HEK293 (cell line): ENCODE measurements at regions not wholly inside any gene's neighbourhood (a gene's known extent, or its start where the extent isn't known, plus 50 kb on each side); places are given as distances from the start of the nearest gene placed in this dataset.

Experiments
- FEZF1 ChIP-seq: fragments of 450-650 bp; formaldehyde crosslinking; IDR thresholded peaks from 2 replicates; pipeline ENCODE4 v1.5.1; 2016; ENCODE audit warnings: missing biosample characterization, missing genetic modification characterization
- GLIS1 ChIP-seq: fragments of 450-650 bp; formaldehyde crosslinking; IDR thresholded peaks from 2 replicates; pipeline ENCODE4 v1.5.1; 2016; ENCODE audit warnings: missing biosample characterization, missing genetic modification characterization
- PRDM1 ChIP-seq: fragments of 450-650 bp; formaldehyde crosslinking; IDR thresholded peaks from 2 replicates; pipeline ENCODE4; 2016; ENCODE audit warnings: missing biosample characterization, missing genetic modification characterization
- ZBTB17 ChIP-seq: fragments of 450-650 bp; formaldehyde crosslinking; IDR thresholded peaks from 2 replicates; pipeline ENCODE4 v1.5.1; 2016; ENCODE audit warnings: missing biosample characterization, missing genetic modification characterization
- ZNF121 ChIP-seq: fragments of 450-650 bp; formaldehyde crosslinking; IDR thresholded peaks from 2 replicates; pipeline ENCODE4 v1.5.1; 2016; ENCODE audit warnings: missing biosample characterization, missing genetic modification characterization
- ZNF157 ChIP-seq: fragments of 450-650 bp; formaldehyde crosslinking; IDR thresholded peaks from 2 replicates; pipeline ENCODE4 v1.5.1; 2016; ENCODE audit warnings: missing biosample characterization, missing genetic modification characterization
- ZNF169 ChIP-seq: fragments of 450-650 bp; formaldehyde crosslinking; IDR thresholded peaks from 2 replicates; pipeline ENCODE4 v1.5.1; 2016; ENCODE audit warnings: missing biosample characterization, missing genetic modification characterization
- ZNF48 ChIP-seq: fragments of 450-650 bp; formaldehyde crosslinking; IDR thresholded peaks from 2 replicates; pipeline ENCODE4 v1.5.1; 2016; ENCODE audit warnings: missing biosample characterization, missing genetic modification characterization
- ZNF514 ChIP-seq: fragments of 450-650 bp; formaldehyde crosslinking; IDR thresholded peaks from 2 replicates; pipeline ENCODE4 v1.5.1; 2016; ENCODE audit warnings: missing biosample characterization, missing genetic modification characterization
- ZNF529 ChIP-seq: fragments of 450-650 bp; formaldehyde crosslinking; IDR thresholded peaks from 2 replicates; pipeline ENCODE4 v1.5.1; 2017; ENCODE audit warnings: missing genetic modification characterization, missing biosample characterization; ENCODE audit not compliant: insufficient replicate concordance
- ZNF561 ChIP-seq: fragments of 450-650 bp; IDR thresholded peaks from 2 replicates; pipeline ENCODE4 v1.5.1; 2018; ENCODE audit warnings: missing biosample characterization, missing genetic modification characterization, borderline replicate concordance
- ZNF658 ChIP-seq: fragments of 450-650 bp; formaldehyde crosslinking; IDR thresholded peaks from 2 replicates; pipeline ENCODE4; 2016; ENCODE audit warnings: missing biosample characterization, missing genetic modification characterization
- ZNF664 ChIP-seq: fragments of 450-650 bp; formaldehyde crosslinking; IDR thresholded peaks from 2 replicates; pipeline ENCODE4 v1.5.1; 2016; ENCODE audit warnings: missing biosample characterization, missing genetic modification characterization
- ZNF677 ChIP-seq: fragments of 450-650 bp; IDR thresholded peaks from 2 replicates; pipeline ENCODE4 v1.5.0; 2018; ENCODE audit warnings: missing biosample characterization, mild to moderate bottlenecking, missing genetic modification characterization, moderate library complexity
- ZNF76 ChIP-seq: fragments of 450-650 bp; formaldehyde crosslinking; IDR thresholded peaks from 2 replicates; pipeline ENCODE4; 2016; ENCODE audit warnings: low read depth, missing biosample characterization, missing genetic modification characterization, borderline replicate concordance
- ZNF830 ChIP-seq: fragments of 450-650 bp; IDR thresholded peaks from 2 replicates; pipeline ENCODE4 v1.5.0; 2018; ENCODE audit warnings: missing biosample characterization, missing genetic modification characterization, low read depth, mild to moderate bottlenecking, moderate library complexity
- TF ChIP-seq, protein P1 (sequence below): fragments of 450-650 bp; formaldehyde crosslinking; IDR thresholded peaks from 2 replicates; pipeline ENCODE4 v1.5.1; 2016; ENCODE audit warnings: missing biosample characterization, missing genetic modification characterization
- TF ChIP-seq, protein P2 (sequence below): fragments of 450-650 bp; formaldehyde crosslinking; IDR thresholded peaks from 2 replicates; pipeline ENCODE4 v1.5.1; 2016; ENCODE audit warnings: missing biosample characterization, missing genetic modification characterization
- TF ChIP-seq, protein P3 (sequence below): fragments of 450-650 bp; formaldehyde crosslinking; IDR thresholded peaks from 2 replicates; pipeline ENCODE4 v1.5.1; 2016; ENCODE audit warnings: missing biosample characterization, missing genetic modification characterization
- TF ChIP-seq, protein P4 (sequence below): fragments of 450-650 bp; formaldehyde crosslinking; IDR thresholded peaks from 2 replicates; pipeline ENCODE4 v1.5.1; 2016; ENCODE audit warnings: missing biosample characterization, missing genetic modification characterization
- TF ChIP-seq, protein P5 (sequence below): fragments of 450-650 bp; formaldehyde crosslinking; IDR thresholded peaks from 2 replicates; pipeline ENCODE4 v1.5.1; 2016; ENCODE audit warnings: missing biosample characterization, missing genetic modification characterization
- TF ChIP-seq, protein P6 (sequence below): fragments of 450-650 bp; formaldehyde crosslinking; IDR thresholded peaks from 2 replicates; pipeline ENCODE4 v1.5.1; 2016; ENCODE audit warnings: missing biosample characterization, missing genetic modification characterization
- TF ChIP-seq, protein P7 (sequence below): fragments of 450-650 bp; formaldehyde crosslinking; IDR thresholded peaks from 2 replicates; pipeline ENCODE4 v1.5.1; 2016; ENCODE audit warnings: missing biosample characterization, missing genetic modification characterization
- TF ChIP-seq, protein P8 (sequence below): fragments of 450-650 bp; formaldehyde crosslinking; IDR thresholded peaks from 2 replicates; pipeline ENCODE4 v1.5.1; 2017; ENCODE audit warnings: missing biosample characterization, mild to moderate bottlenecking, missing genetic modification characterization, moderate library complexity

DNA sequence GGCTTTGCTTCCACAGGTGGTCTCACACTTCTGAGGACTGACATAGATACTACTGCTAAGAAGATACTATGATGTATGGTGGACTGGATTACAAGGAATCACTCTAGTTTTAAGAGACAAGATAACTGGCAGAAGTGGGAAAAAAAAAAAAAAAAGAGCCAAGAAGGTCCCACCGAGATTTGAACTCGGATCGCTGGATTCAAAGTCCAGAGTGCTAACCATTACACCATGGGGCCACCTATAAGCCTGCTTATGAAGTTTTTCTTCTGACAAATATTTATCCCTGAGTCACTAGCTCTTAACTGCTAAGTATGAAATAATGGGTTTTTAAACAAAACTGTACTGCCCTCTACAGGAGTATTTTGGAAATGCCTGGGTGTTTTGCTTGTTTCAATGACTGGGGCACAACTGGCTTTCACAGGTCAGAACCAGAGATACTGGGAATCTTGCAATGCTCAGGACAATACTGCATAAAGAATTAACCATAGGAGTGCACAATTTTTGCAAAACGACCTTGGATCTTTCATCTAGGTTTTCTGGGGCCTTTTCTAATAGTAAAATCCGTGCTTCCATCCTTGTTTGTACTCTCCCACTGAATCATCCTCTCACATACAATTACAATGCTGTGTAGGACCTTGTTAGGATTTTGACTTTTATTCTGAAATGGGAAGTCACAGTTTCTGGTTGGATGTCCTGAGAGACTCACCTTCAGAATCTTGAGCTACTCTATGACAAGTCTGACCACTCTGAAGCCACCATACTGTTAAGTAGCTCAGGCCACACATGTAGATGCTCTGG lies 116.3 kb downstream of the OR2B2 start (continued):
- TF ChIP-seq, protein P1, sequence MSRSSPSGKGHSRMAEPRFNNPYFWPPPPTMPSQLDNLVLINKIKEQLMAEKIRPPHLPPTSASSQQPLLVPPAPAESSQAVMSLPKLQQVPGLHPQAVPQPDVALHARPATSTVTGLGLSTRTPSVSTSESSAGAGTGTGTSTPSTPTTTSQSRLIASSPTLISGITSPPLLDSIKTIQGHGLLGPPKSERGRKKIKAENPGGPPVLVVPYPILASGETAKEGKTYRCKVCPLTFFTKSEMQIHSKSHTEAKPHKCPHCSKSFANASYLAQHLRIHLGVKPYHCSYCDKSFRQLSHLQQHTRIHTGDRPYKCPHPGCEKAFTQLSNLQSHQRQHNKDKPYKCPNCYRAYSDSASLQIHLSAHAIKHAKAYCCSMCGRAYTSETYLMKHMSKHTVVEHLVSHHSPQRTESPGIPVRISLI, result peak; percentile 90
- no peak for TF ChIP-seq ZNF664 (tag by site-specific recombination)
- no peak for TF ChIP-seq ZNF514 (tag by site-specific recombination)
- TF ChIP-seq PRDM1 (tag by site-specific recombination), result no peak
- TF ChIP-seq ZNF529 (tag by site-specific recombination), result no peak
- no peak for TF ChIP-seq ZNF677 (tag by site-specific recombination)
- TF ChIP-seq ZNF561 (tag by site-specific recombination), result peak; percentile 88
- TF ChIP-seq, protein P2, sequence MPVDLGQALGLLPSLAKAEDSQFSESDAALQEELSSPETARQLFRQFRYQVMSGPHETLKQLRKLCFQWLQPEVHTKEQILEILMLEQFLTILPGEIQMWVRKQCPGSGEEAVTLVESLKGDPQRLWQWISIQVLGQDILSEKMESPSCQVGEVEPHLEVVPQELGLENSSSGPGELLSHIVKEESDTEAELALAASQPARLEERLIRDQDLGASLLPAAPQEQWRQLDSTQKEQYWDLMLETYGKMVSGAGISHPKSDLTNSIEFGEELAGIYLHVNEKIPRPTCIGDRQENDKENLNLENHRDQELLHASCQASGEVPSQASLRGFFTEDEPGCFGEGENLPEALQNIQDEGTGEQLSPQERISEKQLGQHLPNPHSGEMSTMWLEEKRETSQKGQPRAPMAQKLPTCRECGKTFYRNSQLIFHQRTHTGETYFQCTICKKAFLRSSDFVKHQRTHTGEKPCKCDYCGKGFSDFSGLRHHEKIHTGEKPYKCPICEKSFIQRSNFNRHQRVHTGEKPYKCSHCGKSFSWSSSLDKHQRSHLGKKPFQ (tag by site-specific recombination), result no peak
- no peak for TF ChIP-seq ZNF157 (tag by site-specific recombination)
- TF ChIP-seq, protein P3, sequence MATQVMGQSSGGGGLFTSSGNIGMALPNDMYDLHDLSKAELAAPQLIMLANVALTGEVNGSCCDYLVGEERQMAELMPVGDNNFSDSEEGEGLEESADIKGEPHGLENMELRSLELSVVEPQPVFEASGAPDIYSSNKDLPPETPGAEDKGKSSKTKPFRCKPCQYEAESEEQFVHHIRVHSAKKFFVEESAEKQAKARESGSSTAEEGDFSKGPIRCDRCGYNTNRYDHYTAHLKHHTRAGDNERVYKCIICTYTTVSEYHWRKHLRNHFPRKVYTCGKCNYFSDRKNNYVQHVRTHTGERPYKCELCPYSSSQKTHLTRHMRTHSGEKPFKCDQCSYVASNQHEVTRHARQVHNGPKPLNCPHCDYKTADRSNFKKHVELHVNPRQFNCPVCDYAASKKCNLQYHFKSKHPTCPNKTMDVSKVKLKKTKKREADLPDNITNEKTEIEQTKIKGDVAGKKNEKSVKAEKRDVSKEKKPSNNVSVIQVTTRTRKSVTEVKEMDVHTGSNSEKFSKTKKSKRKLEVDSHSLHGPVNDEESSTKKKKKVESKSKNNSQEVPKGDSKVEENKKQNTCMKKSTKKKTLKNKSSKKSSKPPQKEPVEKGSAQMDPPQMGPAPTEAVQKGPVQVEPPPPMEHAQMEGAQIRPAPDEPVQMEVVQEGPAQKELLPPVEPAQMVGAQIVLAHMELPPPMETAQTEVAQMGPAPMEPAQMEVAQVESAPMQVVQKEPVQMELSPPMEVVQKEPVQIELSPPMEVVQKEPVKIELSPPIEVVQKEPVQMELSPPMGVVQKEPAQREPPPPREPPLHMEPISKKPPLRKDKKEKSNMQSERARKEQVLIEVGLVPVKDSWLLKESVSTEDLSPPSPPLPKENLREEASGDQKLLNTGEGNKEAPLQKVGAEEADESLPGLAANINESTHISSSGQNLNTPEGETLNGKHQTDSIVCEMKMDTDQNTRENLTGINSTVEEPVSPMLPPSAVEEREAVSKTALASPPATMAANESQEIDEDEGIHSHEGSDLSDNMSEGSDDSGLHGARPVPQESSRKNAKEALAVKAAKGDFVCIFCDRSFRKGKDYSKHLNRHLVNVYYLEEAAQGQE (tag by site-specific recombination), result no peak
- no peak for TF ChIP-seq ZNF121 (tag by site-specific recombination)
- TF ChIP-seq, protein P4, sequence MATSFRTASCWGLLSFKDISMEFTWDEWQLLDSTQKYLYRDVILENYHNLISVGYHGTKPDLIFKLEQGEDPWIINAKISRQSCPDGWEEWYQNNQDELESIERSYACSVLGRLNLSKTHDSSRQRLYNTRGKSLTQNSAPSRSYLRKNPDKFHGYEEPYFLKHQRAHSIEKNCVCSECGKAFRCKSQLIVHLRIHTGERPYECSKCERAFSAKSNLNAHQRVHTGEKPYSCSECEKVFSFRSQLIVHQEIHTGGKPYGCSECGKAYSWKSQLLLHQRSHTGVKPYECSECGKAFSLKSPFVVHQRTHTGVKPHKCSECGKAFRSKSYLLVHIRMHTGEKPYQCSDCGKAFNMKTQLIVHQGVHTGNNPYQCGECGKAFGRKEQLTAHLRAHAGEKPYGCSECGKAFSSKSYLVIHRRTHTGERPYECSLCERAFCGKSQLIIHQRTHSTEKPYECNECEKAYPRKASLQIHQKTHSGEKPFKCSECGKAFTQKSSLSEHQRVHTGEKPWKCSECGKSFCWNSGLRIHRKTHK (tag by site-specific recombination), result no peak
- no peak for TF ChIP-seq ZNF658 (tag by site-specific recombination)
- peak; percentile 47; the same call in 1 of the 2 replicates for TF ChIP-seq ZBTB17 (tag by site-specific recombination)
- no peak for TF ChIP-seq FEZF1 (tag by site-specific recombination)
- TF ChIP-seq ZNF48 (tag by site-specific recombination), result no peak
- TF ChIP-seq ZNF830, result no peak
- no peak for TF ChIP-seq ZNF169 (tag by site-specific recombination)
- no peak; the same call in 1 of the 2 replicates for TF ChIP-seq ZNF76
- TF ChIP-seq GLIS1, result no peak
- TF ChIP-seq, protein P5, sequence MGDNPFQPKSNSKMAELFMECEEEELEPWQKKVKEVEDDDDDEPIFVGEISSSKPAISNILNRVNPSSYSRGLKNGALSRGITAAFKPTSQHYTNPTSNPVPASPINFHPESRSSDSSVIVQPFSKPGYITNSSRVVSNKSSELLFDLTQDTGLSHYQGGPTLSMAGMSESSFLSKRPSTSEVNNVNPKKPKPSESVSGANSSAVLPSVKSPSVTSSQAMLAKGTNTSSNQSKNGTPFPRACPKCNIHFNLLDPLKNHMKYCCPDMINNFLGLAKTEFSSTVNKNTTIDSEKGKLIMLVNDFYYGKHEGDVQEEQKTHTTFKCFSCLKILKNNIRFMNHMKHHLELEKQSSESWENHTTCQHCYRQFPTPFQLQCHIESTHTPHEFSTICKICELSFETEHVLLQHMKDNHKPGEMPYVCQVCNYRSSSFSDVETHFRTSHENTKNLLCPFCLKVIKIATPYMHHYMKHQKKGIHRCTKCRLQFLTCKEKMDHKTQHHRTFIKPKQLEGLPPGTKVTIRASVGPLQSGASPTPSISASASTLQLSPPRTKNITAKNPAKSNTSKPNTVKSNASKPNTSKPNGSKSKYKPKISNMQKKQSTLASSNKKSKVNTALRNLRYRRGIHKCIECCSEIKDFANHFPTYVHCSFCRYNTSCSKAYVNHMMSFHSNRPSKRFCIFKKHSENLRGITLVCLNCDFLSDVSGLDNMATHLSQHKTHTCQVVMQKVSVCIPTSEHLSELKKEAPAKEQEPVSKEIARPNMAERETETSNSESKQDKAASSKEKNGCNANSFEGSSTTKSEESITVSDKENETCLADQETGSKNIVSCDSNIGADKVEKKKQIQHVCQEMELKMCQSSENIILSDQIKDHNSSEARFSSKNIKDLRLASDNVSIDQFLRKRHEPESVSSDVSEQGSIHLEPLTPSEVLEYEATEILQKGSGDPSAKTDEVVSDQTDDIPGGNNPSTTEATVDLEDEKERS (tag by site-specific recombination), result no peak
- TF ChIP-seq, protein P6, sequence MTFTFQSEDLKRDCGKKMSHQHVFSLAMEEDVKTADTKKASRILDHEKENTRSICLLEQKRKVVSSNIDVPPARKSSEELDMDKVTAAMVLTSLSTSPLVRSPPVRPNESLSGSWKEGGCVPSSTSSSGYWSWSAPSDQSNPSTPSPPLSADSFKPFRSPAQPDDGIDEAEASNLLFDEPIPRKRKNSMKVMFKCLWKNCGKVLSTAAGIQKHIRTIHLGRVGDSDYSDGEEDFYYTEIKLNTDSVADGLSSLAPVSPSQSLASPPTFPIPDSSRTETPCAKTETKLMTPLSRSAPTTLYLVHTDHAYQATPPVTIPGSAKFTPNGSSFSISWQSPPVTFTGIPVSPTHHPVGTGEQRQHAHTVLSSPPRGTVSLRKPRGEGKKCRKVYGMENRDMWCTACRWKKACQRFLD (tag by site-specific recombination), result no peak
- TF ChIP-seq, protein P7, sequence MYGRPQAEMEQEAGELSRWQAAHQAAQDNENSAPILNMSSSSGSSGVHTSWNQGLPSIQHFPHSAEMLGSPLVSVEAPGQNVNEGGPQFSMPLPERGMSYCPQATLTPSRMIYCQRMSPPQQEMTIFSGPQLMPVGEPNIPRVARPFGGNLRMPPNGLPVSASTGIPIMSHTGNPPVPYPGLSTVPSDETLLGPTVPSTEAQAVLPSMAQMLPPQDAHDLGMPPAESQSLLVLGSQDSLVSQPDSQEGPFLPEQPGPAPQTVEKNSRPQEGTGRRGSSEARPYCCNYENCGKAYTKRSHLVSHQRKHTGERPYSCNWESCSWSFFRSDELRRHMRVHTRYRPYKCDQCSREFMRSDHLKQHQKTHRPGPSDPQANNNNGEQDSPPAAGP, result 0 out of 2 replicates have a peak, but pooled peaks have one; percentile 57
- TF ChIP-seq, protein P8, sequence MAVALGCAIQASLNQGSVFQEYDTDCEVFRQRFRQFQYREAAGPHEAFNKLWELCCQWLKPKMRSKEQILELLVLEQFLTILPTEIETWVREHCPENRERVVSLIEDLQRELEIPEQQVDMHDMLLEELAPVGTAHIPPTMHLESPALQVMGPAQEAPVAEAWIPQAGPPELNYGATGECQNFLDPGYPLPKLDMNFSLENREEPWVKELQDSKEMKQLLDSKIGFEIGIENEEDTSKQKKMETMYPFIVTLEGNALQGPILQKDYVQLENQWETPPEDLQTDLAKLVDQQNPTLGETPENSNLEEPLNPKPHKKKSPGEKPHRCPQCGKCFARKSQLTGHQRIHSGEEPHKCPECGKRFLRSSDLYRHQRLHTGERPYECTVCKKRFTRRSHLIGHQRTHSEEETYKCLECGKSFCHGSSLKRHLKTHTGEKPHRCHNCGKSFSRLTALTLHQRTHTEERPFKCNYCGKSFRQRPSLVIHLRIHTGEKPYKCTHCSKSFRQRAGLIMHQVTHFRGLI (tag by site-specific recombination), result no peak; the same call in 1 of the 2 replicates
